Retinal pigment epithelial cell (primary cell): ENCODE measurements at regions not wholly inside any gene's neighbourhood (a gene's known extent, or its start where the extent isn't known, plus 50 kb on each side); places are given as distances from the start of the nearest gene placed in this dataset.

ENCODE experiments used
- DNase-seq: peaks from one replicate; pipeline ENCODE4 v3.0.0-alpha.2; 2010; ENCODE audit warnings: low read depth
- H3K4me3 ChIP-seq: 2 replicates; pipeline ENCODE4 v1.5.1; 2011; ENCODE audit warnings: mild to moderate bottlenecking, low read length, control low read depth, moderate library complexity
- TF ChIP-seq, protein P1 (sequence below): conservative IDR thresholded peaks from 2 replicates; pipeline ENCODE4 v1.5.1; 2011; ENCODE audit warnings: low read depth, low read length, control low read depth, inconsistent platforms

- TF ChIP-seq, protein P1, sequence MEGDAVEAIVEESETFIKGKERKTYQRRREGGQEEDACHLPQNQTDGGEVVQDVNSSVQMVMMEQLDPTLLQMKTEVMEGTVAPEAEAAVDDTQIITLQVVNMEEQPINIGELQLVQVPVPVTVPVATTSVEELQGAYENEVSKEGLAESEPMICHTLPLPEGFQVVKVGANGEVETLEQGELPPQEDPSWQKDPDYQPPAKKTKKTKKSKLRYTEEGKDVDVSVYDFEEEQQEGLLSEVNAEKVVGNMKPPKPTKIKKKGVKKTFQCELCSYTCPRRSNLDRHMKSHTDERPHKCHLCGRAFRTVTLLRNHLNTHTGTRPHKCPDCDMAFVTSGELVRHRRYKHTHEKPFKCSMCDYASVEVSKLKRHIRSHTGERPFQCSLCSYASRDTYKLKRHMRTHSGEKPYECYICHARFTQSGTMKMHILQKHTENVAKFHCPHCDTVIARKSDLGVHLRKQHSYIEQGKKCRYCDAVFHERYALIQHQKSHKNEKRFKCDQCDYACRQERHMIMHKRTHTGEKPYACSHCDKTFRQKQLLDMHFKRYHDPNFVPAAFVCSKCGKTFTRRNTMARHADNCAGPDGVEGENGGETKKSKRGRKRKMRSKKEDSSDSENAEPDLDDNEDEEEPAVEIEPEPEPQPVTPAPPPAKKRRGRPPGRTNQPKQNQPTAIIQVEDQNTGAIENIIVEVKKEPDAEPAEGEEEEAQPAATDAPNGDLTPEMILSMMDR, result no peak
- DNase-seq, result no peak
- H3K4me3 ChIP-seq, result no peak overlapping the region
Measured at GRCh38 chr16:51773071-51773890, 622.2 kb upstream of the SALL1 start.

GRCh38 chr16:51766739-51767138 lies 615.7 kb upstream of the SALL1 start:
- TF ChIP-seq, protein P1, result no peak
- DNase-seq, result no peak
- H3K4me3 ChIP-seq, result no peak overlapping the region

- TF ChIP-seq, protein P1, result no peak
- no peak overlapping the region for H3K4me3 ChIP-seq
- no peak for DNase-seq
Measured at GRCh38 chr16:51763072-51763661, 612.1 kb upstream of the SALL1 start.

- TF ChIP-seq, protein P1, result peak; percentile 89
- H3K4me3 ChIP-seq, result no peak overlapping the region
- peak; percentile 22 for DNase-seq
Measured at GRCh38 chr16:51762081-51762996, 611.3 kb upstream of the SALL1 start.

DNA sequence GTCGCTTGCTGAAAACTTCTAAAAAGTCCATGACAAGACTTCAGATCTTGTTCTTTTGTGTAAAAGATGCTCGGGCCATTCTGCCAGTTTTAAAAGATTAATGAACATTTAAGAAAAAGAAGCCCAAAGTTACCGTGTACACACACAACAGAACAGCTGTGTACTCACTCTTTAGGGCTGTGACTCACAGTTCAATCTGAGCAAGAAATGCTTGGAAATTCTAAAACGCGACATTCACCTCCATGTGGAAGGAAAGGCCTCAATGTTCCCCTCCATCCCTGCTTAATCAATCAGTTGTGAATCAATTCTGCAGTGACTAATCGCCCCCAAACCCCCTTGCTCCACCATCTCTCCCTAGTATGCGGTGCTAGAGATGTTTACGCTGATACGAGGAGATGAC lies 609.9 kb upstream of the SALL1 start:
- TF ChIP-seq, protein P1, result no peak
- H3K4me3 ChIP-seq, result no peak overlapping the region
- no peak for DNase-seq

DNA sequence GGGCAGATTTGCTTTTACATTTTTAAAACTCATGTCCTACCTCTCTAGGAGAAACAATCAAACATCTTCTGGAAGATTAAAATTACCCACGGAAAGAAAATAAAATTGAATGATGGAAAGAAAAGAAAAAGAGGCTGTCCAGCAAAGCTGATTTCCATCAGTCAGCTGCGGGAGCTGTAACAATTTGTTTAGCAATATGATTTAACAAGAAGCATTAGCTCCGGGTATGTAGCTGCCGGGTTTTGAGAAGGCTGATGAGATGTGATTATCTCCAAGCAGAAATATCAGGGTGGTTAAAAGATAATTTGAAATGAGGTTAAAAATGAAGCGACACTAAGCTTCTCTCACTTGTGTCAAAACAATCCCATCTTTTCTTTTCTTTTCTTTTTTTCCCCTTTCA lies 608.9 kb upstream of the SALL1 start:
- DNase-seq, result no peak
- no peak overlapping the region for H3K4me3 ChIP-seq
- TF ChIP-seq, protein P1, result no peak
